Stimulated activated CD8-positive, alpha-beta memory T cell treated with anti-CD3 and anti-CD28 coated beads, Interleukin-15, amount 100 ng/mL, for 4 hours (primary cell): ENCODE measurements at regions not wholly inside any gene's neighbourhood (a gene's known extent, or its start where the extent isn't known, plus 50 kb on each side); places are given as distances from the start of the nearest gene placed in this dataset.
"Not testable (repeated sequence)": the region's sequence is repeated elsewhere in the genome, so short reads cannot be mapped to it uniquely, and the experiment has no call there.

Source experiments
- DNase-seq, 2 donors: peaks; one replicate each; pipeline ENCODE4 v3.0.0-alpha.2; 2020; ENCODE audit warnings: low read depth in 2 of 2

DNA sequence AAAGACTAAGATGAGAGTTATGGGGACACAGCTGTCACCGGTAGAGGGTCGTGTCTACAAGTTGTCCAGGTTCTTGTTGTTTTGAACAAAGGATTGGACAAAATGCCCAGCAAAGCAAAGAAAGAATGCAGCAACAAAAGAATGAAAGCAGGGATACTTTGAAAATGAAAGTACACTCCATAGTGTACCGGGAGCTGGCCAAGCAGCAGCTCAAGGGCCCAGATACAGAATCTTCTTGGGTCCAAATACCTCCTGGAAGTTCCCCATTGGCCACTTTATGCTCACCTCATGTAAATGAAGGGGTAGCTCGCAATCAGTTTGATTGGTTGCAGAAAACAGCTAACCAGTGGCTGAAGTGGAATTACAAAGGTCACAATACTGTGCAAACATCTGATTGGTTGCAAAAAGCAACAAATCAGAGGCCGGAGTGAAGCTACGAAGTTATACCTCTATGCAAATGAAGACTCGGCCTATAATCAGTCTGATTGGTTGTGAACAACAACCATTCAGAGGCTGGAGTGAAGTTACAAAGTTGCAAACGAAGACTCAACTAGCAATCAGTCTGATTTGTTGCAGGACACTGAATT is 474.9 kb upstream of the TMEFF2 start:
- DNase-seq = no peak

DNA sequence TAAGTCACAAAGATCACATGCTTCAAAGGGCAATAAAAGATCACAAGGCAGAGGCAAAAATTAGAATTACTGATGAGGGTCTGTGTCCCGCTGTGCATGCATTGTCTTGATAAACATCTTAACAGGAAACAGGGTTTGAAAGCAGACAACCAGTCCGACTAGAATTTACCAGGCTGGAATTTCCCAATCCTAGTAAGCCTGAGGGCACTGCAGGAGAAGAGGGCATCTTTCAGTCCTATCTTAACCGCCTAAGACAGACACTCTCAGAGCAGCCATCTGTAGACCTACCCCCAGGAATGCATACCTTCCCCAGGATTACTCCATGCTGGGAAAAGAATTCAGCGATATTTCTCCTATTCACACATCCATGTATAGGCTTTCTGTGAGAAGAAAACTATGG is 465.8 kb upstream of the TMEFF2 start:
- not testable (repeated sequence) for DNase-seq

- no peak for DNase-seq
These were observed 462.6 kb upstream of the TMEFF2 start for GRCh38 chr2:192657362-192657761.

DNA sequence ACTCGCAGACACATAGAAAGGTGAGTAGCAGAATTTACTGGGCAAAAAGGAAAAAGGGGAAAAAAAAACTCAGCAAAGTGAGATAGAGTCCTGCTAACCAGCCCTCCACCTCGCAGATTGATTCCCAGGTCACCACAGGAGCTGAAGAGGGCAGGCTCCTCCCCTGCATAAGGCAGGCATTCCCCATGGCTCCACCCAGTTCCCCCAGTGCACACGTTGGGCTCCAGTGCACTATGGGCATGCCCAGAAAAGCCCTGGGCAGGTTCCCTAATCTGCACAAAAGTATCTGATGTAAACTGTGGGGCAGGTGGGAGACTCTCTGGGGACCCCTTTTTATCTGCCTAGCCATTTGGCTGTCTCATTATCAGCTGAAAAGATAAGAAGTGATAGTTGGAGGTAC is 461.2 kb upstream of the TMEFF2 start:
- no peak for DNase-seq

- DNase-seq = no peak
These were observed 451.3 kb upstream of the TMEFF2 start for GRCh38 chr2:192645811-192646598.

- DNase-seq = no peak
These were observed 439.8 kb upstream of the TMEFF2 start for GRCh38 chr2:192634557-192634956.

DNA sequence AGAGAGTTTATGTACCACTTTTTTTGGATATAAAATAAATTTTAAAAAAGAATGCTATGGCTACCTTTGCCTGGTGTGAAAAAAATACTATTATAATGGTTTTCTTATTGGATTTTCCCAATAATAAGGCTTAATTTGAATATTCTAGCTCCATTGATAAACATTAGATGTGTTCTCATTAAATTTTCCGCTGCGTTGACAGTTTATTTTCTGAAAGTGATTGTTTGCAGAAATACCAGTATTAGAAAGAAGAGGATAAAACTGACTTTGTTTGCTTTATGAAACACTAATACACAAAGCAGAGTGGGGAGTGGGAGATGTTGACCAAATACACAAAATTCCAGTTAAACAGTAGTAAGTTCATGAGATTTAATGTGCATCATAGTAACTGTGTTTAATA is 433.3 kb upstream of the TMEFF2 start:
- no peak for DNase-seq

DNA sequence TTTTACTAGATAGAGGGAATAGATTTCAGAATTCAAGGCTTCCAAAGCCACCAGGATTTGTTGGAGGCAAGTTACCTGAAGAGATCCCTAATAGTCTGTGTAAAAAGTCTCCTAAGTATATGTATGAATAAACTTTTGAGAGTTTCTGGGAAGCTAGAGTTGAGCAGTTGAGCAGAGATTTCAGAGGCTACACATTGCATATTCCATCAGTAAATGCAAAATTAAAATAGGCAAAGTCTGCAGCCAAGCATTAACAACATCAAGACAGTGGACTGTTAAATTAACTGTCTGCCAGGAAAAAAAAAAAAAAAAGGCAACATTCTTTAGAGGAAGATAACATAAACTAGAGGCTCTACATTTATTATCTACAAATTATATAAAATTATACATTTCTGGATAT is 420.4 kb upstream of the TMEFF2 start:
- no peak for DNase-seq

DNA sequence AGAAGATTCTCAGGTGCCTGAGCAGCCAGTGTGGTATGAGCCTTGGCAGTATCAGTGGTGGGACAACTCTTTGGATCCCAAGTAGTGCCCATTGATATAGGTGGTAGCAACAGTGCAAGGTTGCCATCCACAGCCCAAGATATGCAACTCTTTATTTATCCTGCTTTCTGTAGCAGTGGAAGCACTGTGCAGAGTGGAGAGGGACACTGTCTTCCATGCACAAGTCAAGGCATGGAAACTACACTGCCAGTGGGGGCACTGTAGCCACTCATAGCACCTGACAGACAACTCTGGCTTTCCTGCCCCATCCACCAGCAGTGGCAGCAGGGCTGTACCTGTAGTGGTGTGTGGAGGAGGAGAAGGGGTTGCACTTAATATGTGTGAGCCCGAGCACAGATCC is 409.6 kb upstream of the TMEFF2 start:
- DNase-seq = no peak

GRCh38 chr2:192598649-192599048 is 403.9 kb upstream of the TMEFF2 start:
- not testable (repeated sequence) for DNase-seq

- no peak for DNase-seq
These were observed 398.8 kb upstream of the TMEFF2 start for GRCh38 chr2:192593561-192593960.

GRCh38 chr2:192591617-192592016 is 396.9 kb upstream of the TMEFF2 start:
- no peak for DNase-seq

GRCh38 chr2:192585418-192585817 is 390.7 kb upstream of the TMEFF2 start:
- DNase-seq = no peak

DNA sequence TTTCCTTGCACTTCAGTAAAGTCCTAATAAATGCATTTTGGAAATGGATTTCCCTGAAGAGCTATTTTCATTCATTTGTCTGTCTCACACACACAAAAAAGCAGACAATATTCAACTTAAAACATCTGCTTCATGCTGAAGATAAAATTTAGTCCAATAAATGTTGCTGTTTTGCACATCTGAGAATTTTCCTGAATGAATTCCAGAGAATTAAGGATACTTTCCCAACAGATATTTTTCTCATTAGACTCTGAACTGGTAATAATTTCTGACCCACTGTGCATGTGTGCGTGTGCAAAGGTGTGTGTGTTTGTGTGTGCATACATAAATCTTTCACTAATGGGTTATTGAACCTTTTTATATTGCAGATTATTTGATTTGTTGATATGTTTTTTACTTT is 390.2 kb upstream of the TMEFF2 start:
- no peak for DNase-seq

DNA sequence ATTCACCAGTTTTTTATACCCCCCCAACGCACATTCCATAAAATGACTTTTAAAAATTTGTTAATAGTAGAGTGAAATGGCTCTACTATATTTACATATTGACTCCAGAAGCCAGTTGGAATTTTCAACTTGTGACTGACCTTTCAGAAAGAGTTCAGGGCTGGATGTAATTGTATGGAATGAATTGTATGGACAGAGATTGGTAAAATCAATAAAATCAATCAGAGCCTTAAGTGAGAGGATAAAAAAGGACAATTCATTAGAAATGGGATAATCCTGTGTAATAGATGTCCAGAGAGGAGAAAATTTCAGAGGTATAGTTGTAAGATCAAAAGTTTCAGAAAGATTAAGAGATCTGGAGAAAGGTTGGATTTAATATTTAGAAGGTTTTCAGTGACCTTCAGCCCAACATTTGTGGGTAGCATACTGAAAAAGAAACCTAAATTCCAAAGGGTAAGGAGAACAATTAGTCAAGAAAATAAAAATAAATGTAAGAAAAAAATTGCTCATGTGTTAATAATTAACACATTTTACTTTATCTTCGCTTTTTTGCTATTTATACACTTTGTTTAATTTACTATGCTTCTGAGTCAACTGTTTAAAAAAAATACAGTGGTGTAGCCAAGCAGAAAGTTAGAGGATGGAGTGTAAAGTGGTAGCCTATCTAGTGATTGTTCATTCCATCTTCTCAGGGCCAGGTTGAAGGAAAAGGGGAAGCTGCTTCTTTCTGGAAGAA is 385.4 kb upstream of the TMEFF2 start:
- no peak for DNase-seq

DNA sequence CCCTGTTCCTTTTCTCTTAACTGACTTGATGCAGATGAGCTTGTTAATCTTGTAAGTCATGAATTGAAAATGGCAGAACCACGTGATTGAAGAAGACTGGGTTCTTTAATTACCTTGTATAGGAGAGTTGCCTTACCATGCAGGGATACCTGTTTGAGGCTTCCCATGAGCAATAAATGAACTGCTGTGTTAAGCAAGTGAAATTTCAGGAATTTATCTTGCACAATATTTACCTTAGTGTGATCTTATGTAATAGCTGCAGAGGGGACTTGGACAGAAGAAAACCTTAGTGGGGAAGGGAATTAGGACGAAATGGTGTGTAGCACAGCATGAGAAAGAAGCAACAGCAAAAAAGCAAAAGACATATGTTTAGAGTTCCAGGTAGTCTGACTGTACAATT is 384.0 kb upstream of the TMEFF2 start:
- DNase-seq = no peak

GRCh38 chr2:192577706-192578105 is 383.0 kb upstream of the TMEFF2 start:
- DNase-seq = no peak

GRCh38 chr2:192574552-192574951 is 379.8 kb upstream of the TMEFF2 start:
- DNase-seq = no peak

DNA sequence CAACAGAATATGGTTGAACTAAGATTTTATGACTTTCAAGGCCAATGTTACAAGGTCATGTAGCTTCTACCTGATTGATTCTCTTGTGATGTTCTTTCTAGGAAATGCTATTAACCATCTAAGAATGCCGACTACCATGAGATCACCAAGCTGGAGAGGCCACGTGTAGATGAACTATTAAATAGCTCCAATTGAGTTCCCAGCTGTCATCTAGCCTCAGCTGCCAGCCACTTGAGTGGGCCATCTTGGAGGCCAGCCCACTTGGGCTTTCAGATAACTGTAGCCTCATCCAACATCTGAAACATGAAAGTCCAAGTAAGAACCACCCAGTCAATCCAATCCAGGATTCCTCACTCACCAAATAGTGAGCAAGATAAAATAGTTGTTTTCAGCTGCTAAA is 376.9 kb upstream of the TMEFF2 start:
- DNase-seq = no peak

GRCh38 chr2:192570788-192571187 is 376.1 kb upstream of the TMEFF2 start:
- no peak for DNase-seq

DNA sequence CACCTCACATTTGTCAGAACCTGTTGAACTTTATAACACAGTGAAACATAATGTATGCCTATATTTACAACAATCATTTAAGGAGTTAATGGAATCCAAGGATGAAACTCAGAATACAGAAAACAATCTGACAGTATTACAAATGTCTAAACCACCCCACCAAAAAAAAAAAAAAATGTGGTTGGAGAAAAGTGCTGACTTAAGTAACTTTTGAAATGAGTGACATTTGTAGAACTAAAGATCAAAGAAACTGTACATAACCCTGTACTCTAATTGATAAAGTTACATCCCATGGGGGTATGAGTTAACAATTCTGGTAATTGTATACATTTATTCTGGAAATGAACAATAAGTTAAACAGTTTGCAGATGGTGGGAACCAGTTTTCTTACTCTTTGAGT is 372.1 kb upstream of the TMEFF2 start:
- DNase-seq = no peak

DNA sequence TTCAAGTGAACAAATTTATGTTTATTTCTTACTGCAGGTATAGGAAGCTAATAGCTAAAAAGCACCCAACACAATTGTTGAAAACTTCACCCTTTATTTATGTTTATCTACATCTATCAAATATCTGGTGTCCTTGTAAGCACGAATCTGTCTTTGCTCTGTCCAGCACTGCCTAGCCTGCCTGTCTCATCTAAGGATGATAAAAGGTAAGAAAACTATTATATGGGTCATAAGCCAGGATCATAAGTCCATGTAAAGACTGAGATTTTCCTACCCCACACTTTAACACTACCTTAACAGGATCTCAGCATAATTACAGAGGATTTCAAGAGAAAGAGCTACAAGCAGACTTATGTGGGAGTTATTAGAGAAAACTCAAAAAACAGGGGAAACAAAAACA is 365.6 kb upstream of the TMEFF2 start:
- no peak for DNase-seq

- no peak for DNase-seq
These were observed 364.9 kb upstream of the TMEFF2 start for GRCh38 chr2:192559587-192559986.
